H1 (cell line): ENCODE measurements at regions not wholly inside any gene's neighbourhood (a gene's known extent, or its start where the extent isn't known, plus 50 kb on each side); places are given as distances from the start of the nearest gene placed in this dataset.

Experiments
- TF ChIP-seq, protein P1 (sequence below): fragments of 300-600 bp; sonication (generic); IDR thresholded peaks from 2 replicates; pipeline ENCODE4 v1.7.1; 2012; ENCODE audit warnings: low read length, moderate library complexity, mild to moderate bottlenecking, inconsistent platforms; ENCODE audit not compliant: insufficient replicate concordance

DNA sequence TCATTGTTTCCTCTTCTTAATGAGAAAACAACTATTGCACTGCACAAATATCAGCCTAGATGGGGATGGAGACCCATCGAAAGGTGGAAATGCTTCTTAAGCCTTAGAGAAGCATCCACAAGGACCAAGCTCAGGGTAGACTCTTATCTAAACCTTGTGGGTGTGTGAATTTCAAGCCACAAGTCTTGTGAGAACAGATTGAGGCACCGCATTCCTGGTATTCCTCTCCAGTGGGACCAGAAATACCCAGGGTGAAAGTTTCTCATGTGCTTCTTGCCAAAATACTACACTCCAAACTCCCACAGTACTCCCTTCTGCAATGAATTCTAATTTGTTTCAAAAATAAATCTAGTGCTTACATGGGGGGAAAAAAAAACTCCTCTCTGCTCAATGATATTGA lies 375.6 kb downstream of the PDGFC start (continued):
- TF ChIP-seq, protein P1, sequence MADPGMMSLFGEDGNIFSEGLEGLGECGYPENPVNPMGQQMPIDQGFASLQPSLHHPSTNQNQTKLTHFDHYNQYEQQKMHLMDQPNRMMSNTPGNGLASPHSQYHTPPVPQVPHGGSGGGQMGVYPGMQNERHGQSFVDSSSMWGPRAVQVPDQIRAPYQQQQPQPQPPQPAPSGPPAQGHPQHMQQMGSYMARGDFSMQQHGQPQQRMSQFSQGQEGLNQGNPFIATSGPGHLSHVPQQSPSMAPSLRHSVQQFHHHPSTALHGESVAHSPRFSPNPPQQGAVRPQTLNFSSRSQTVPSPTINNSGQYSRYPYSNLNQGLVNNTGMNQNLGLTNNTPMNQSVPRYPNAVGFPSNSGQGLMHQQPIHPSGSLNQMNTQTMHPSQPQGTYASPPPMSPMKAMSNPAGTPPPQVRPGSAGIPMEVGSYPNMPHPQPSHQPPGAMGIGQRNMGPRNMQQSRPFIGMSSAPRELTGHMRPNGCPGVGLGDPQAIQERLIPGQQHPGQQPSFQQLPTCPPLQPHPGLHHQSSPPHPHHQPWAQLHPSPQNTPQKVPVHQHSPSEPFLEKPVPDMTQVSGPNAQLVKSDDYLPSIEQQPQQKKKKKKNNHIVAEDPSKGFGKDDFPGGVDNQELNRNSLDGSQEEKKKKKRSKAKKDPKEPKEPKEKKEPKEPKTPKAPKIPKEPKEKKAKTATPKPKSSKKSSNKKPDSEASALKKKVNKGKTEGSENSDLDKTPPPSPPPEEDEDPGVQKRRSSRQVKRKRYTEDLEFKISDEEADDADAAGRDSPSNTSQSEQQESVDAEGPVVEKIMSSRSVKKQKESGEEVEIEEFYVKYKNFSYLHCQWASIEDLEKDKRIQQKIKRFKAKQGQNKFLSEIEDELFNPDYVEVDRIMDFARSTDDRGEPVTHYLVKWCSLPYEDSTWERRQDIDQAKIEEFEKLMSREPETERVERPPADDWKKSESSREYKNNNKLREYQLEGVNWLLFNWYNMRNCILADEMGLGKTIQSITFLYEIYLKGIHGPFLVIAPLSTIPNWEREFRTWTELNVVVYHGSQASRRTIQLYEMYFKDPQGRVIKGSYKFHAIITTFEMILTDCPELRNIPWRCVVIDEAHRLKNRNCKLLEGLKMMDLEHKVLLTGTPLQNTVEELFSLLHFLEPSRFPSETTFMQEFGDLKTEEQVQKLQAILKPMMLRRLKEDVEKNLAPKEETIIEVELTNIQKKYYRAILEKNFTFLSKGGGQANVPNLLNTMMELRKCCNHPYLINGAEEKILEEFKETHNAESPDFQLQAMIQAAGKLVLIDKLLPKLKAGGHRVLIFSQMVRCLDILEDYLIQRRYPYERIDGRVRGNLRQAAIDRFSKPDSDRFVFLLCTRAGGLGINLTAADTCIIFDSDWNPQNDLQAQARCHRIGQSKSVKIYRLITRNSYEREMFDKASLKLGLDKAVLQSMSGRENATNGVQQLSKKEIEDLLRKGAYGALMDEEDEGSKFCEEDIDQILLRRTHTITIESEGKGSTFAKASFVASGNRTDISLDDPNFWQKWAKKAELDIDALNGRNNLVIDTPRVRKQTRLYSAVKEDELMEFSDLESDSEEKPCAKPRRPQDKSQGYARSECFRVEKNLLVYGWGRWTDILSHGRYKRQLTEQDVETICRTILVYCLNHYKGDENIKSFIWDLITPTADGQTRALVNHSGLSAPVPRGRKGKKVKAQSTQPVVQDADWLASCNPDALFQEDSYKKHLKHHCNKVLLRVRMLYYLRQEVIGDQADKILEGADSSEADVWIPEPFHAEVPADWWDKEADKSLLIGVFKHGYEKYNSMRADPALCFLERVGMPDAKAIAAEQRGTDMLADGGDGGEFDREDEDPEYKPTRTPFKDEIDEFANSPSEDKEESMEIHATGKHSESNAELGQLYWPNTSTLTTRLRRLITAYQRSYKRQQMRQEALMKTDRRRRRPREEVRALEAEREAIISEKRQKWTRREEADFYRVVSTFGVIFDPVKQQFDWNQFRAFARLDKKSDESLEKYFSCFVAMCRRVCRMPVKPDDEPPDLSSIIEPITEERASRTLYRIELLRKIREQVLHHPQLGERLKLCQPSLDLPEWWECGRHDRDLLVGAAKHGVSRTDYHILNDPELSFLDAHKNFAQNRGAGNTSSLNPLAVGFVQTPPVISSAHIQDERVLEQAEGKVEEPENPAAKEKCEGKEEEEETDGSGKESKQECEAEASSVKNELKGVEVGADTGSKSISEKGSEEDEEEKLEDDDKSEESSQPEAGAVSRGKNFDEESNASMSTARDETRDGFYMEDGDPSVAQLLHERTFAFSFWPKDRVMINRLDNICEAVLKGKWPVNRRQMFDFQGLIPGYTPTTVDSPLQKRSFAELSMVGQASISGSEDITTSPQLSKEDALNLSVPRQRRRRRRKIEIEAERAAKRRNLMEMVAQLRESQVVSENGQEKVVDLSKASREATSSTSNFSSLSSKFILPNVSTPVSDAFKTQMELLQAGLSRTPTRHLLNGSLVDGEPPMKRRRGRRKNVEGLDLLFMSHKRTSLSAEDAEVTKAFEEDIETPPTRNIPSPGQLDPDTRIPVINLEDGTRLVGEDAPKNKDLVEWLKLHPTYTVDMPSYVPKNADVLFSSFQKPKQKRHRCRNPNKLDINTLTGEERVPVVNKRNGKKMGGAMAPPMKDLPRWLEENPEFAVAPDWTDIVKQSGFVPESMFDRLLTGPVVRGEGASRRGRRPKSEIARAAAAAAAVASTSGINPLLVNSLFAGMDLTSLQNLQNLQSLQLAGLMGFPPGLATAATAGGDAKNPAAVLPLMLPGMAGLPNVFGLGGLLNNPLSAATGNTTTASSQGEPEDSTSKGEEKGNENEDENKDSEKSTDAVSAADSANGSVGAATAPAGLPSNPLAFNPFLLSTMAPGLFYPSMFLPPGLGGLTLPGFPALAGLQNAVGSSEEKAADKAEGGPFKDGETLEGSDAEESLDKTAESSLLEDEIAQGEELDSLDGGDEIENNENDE, result no peak
